ENCODE measurements at regions not wholly inside any gene's neighbourhood (a gene's known extent, or its start where the extent isn't known, plus 50 kb on each side); places are given as distances from the start of the nearest gene placed in this dataset.

DNA sequence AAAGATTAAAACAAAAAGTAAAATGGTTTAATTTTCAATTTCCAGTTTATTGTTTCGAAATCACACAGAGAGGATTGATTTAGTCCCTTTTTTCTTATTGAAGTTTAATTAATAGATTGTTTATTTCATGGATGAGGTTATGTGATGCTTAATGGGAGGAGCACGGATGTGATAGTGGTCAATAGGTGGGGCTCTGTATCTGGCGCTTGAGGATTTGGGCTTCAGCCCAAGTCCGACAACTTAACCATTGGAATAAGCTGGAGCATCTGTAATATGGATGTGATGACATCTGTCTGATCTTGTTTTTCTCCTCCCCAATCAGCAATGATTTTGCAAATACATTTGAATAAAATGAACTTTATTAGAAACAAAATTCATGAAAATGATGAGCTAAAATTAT, 169.2 kb downstream of the LYPLAL1 start:
- TF ChIP-seq, protein P1, sequence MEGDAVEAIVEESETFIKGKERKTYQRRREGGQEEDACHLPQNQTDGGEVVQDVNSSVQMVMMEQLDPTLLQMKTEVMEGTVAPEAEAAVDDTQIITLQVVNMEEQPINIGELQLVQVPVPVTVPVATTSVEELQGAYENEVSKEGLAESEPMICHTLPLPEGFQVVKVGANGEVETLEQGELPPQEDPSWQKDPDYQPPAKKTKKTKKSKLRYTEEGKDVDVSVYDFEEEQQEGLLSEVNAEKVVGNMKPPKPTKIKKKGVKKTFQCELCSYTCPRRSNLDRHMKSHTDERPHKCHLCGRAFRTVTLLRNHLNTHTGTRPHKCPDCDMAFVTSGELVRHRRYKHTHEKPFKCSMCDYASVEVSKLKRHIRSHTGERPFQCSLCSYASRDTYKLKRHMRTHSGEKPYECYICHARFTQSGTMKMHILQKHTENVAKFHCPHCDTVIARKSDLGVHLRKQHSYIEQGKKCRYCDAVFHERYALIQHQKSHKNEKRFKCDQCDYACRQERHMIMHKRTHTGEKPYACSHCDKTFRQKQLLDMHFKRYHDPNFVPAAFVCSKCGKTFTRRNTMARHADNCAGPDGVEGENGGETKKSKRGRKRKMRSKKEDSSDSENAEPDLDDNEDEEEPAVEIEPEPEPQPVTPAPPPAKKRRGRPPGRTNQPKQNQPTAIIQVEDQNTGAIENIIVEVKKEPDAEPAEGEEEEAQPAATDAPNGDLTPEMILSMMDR (IDR thresholded peaks at IDR 0.05) = no peak
- TF ChIP-seq POLR2AphosphoS5 (IDR thresholded peaks at IDR 0.05) = no peak
- TF ChIP-seq POLR2A (IDR thresholded peaks at IDR 0.05) = no peak

Data from sigmoid colon (tissue), 4 donors.